GM19467 (cell line): ENCODE measurements at regions not wholly inside any gene's neighbourhood (a gene's known extent, or its start where the extent isn't known, plus 50 kb on each side); places are given as distances from the start of the nearest gene placed in this dataset.
"Not testable (repeated sequence)": the region's sequence is repeated elsewhere in the genome, so short reads cannot be mapped to it uniquely, and the experiment has no call there.

Source experiments
- ATAC-seq: cut with Tn5 transposase; IDR thresholded peaks from one replicate; pipeline ENCODE4 v1.9.1; 2021; ENCODE audit warnings: mild to moderate bottlenecking, moderate library complexity; ENCODE audit not compliant: unreplicated experiment

GRCh38 chr4:124833831-124834505, 121.4 kb upstream of the ANKRD50 start:
- ATAC-seq: no peak

- no peak for ATAC-seq
Observed at GRCh38 chr4:124828382-124828781, 115.8 kb upstream of the ANKRD50 start.

- no peak for ATAC-seq
Observed at GRCh38 chr4:124817531-124817930, 105.0 kb upstream of the ANKRD50 start.

- ATAC-seq: not testable (repeated sequence)
Observed at GRCh38 chr4:124812203-124812602, 99.7 kb upstream of the ANKRD50 start.

GRCh38 chr4:124810827-124811226, 98.3 kb upstream of the ANKRD50 start:
- ATAC-seq: no peak

GRCh38 chr4:124807421-124807820, 94.9 kb upstream of the ANKRD50 start:
- no peak for ATAC-seq

- no peak for ATAC-seq
Observed at GRCh38 chr4:124806403-124806802, 93.9 kb upstream of the ANKRD50 start.

- peak; percentile 84 for ATAC-seq
Observed at GRCh38 chr4:124804584-124804983, 92.1 kb upstream of the ANKRD50 start.

GRCh38 chr4:124804041-124804440, 91.5 kb upstream of the ANKRD50 start:
- no peak for ATAC-seq

- no peak for ATAC-seq
Observed at GRCh38 chr4:124803641-124804040, 91.1 kb upstream of the ANKRD50 start.

GRCh38 chr4:124803026-124803425, 90.5 kb upstream of the ANKRD50 start:
- ATAC-seq: no peak

GRCh38 chr4:124797223-124797622, 84.7 kb upstream of the ANKRD50 start:
- ATAC-seq: no peak

- no peak for ATAC-seq
Observed at GRCh38 chr4:124790471-124790870, 77.9 kb upstream of the ANKRD50 start.

- no peak for ATAC-seq
Observed at GRCh38 chr4:124786634-124787033, 74.1 kb upstream of the ANKRD50 start.

GRCh38 chr4:124785645-124786044, 73.1 kb upstream of the ANKRD50 start:
- no peak for ATAC-seq

- no peak for ATAC-seq
Observed at GRCh38 chr4:124783847-124784246, 71.3 kb upstream of the ANKRD50 start.

- ATAC-seq: no peak
Observed at GRCh38 chr4:124777007-124777406, 64.5 kb upstream of the ANKRD50 start.

- no peak for ATAC-seq
Observed at GRCh38 chr4:124768596-124769365, 56.2 kb upstream of the ANKRD50 start.

GRCh38 chr4:124762956-124763355, 50.4 kb upstream of the ANKRD50 start:
- no peak for ATAC-seq
